HG03097 (cell line): ENCODE measurements at regions not wholly inside any gene's neighbourhood (a gene's known extent, or its start where the extent isn't known, plus 50 kb on each side); places are given as distances from the start of the nearest gene placed in this dataset.

ENCODE experiments used
- ATAC-seq: cut with Tn5 transposase; IDR thresholded peaks from one replicate; pipeline ENCODE4 v1.9.1; 2021; ENCODE audit not compliant: unreplicated experiment, low FRiP score

- no peak for ATAC-seq
These were observed 199.8 kb downstream of the RBM19 start for GRCh38 chr12:113766131-113766878.

GRCh38 chr12:113764661-113765060, 201.5 kb downstream of the RBM19 start:
- ATAC-seq, result no peak

- no peak for ATAC-seq
These were observed 203.0 kb downstream of the RBM19 start for GRCh38 chr12:113762882-113763816.

- no peak for ATAC-seq
These were observed 203.8 kb downstream of the RBM19 start for GRCh38 chr12:113762155-113762881.

- no peak for ATAC-seq
These were observed 207.0 kb downstream of the RBM19 start for GRCh38 chr12:113759135-113759534.

GRCh38 chr12:113758165-113758924, 207.8 kb downstream of the RBM19 start:
- ATAC-seq, result no peak

- no peak for ATAC-seq
These were observed 208.7 kb downstream of the RBM19 start for GRCh38 chr12:113757221-113758002.

- no peak for ATAC-seq
These were observed 209.5 kb downstream of the RBM19 start for GRCh38 chr12:113756609-113757008.

GRCh38 chr12:113755098-113755497, 211.0 kb downstream of the RBM19 start:
- ATAC-seq, result no peak

GRCh38 chr12:113751513-113751912, 214.6 kb downstream of the RBM19 start:
- no peak for ATAC-seq

GRCh38 chr12:113749433-113749815, 216.7 kb downstream of the RBM19 start:
- no peak for ATAC-seq

GRCh38 chr12:113748707-113749432, 217.3 kb downstream of the RBM19 start:
- ATAC-seq, result no peak

- no peak for ATAC-seq
These were observed 219.1 kb downstream of the RBM19 start for GRCh38 chr12:113747017-113747416.

GRCh38 chr12:113744802-113745395, 221.2 kb downstream of the RBM19 start:
- no peak for ATAC-seq

- no peak for ATAC-seq
These were observed 223.3 kb downstream of the RBM19 start for GRCh38 chr12:113742801-113743200.

GRCh38 chr12:113740699-113741098, 225.4 kb downstream of the RBM19 start:
- no peak for ATAC-seq

GRCh38 chr12:113735131-113735530, 231.0 kb downstream of the RBM19 start:
- ATAC-seq, result no peak

- ATAC-seq, result no peak
These were observed 231.6 kb downstream of the RBM19 start for GRCh38 chr12:113734503-113734902.
